GM19395 (cell line): ENCODE measurements at regions not wholly inside any gene's neighbourhood (a gene's known extent, or its start where the extent isn't known, plus 50 kb on each side); places are given as distances from the start of the nearest gene placed in this dataset.
"Not testable (repeated sequence)": the region's sequence is repeated elsewhere in the genome, so short reads cannot be mapped to it uniquely, and the experiment has no call there.

ENCODE experiments used
- ATAC-seq: cut with Tn5 transposase; IDR thresholded peaks from one replicate; pipeline ENCODE4 v1.9.1; 2021; ENCODE audit warnings: mild to moderate bottlenecking, moderate library complexity; ENCODE audit not compliant: unreplicated experiment

GRCh38 chr6:82118150-82118562 lies 129.4 kb downstream of the IBTK start:
- no peak for ATAC-seq

- no peak for ATAC-seq
Observed at GRCh38 chr6:82114748-82115147, 132.8 kb downstream of the IBTK start.

- ATAC-seq: no peak
Observed at GRCh38 chr6:82113231-82113630, 134.3 kb downstream of the IBTK start.

- ATAC-seq: no peak
Observed at GRCh38 chr6:82111818-82112217, 135.7 kb downstream of the IBTK start.

GRCh38 chr6:82111114-82111513 lies 136.4 kb downstream of the IBTK start:
- ATAC-seq: no peak

GRCh38 chr6:82103171-82103570 lies 144.4 kb downstream of the IBTK start:
- ATAC-seq: not testable (repeated sequence)

GRCh38 chr6:82101374-82102114 lies 146.0 kb downstream of the IBTK start:
- ATAC-seq: not testable (repeated sequence)

- not testable (repeated sequence) for ATAC-seq
Observed at GRCh38 chr6:82100763-82101162, 146.8 kb downstream of the IBTK start.

GRCh38 chr6:82097676-82098075 lies 149.9 kb downstream of the IBTK start:
- no peak for ATAC-seq

GRCh38 chr6:82095091-82095490 lies 152.5 kb downstream of the IBTK start:
- ATAC-seq: no peak

- no peak for ATAC-seq
Observed at GRCh38 chr6:82094166-82094806, 153.3 kb downstream of the IBTK start.

GRCh38 chr6:82088978-82089771 lies 158.4 kb downstream of the IBTK start:
- ATAC-seq: no peak

GRCh38 chr6:82086944-82087343 lies 160.6 kb downstream of the IBTK start:
- ATAC-seq: no peak

- ATAC-seq: no peak
Observed at GRCh38 chr6:82085701-82086100, 161.8 kb downstream of the IBTK start.

GRCh38 chr6:82084324-82084920 lies 163.1 kb downstream of the IBTK start:
- no peak for ATAC-seq

GRCh38 chr6:82083646-82084045 lies 163.9 kb downstream of the IBTK start:
- no peak for ATAC-seq

- no peak for ATAC-seq
Observed at GRCh38 chr6:82080767-82081166, 166.8 kb downstream of the IBTK start.

GRCh38 chr6:82078286-82078908 lies 169.1 kb downstream of the IBTK start:
- ATAC-seq: no peak

- no peak for ATAC-seq
Observed at GRCh38 chr6:82076916-82077315, 170.6 kb downstream of the IBTK start.

GRCh38 chr6:82074556-82074955 lies 173.0 kb downstream of the IBTK start:
- no peak for ATAC-seq

GRCh38 chr6:82073484-82073883 lies 174.1 kb downstream of the IBTK start:
- ATAC-seq: no peak
